ENCODE measurements at regions not wholly inside any gene's neighbourhood (a gene's known extent, or its start where the extent isn't known, plus 50 kb on each side); places are given as distances from the start of the nearest gene placed in this dataset.

- H4K20me1 ChIP-seq (ENCODE audit: low read depth, low read length): no peaks in the 10 kb centered on the region
- H3K36me3 ChIP-seq (ENCODE audit: low read length): no peaks in the 10 kb centered on the region
- H2AFZ ChIP-seq (ENCODE audit: low read depth, low read length, severe bottlenecking): no peak overlapping the region
- no peak overlapping the region for H3K27ac ChIP-seq (ENCODE audit: low read depth, low read length)
- H3F3A ChIP-seq (ENCODE audit: insufficient read depth): no peaks in the 10 kb centered on the region
- no peaks in the 10 kb centered on the region for H3K9me3 ChIP-seq (ENCODE audit: insufficient read depth, low read length)
- no peaks in the 10 kb centered on the region for H3K9me2 ChIP-seq (replicated peaks; ENCODE audit: insufficient read depth, low read length)
- no peak overlapping the region for H3K4me3 ChIP-seq (ENCODE audit: insufficient read depth, low read length, poor library complexity, severe bottlenecking)
- H3K4me2 ChIP-seq (ENCODE audit: low read depth, low read length, poor library complexity, severe bottlenecking): no peak overlapping the region
- H3K79me2 ChIP-seq (ENCODE audit: insufficient read depth, low read length): no peaks in the 10 kb centered on the region
- no peak for TF ChIP-seq CTCF (IDR thresholded peaks at IDR 0.05; ENCODE audit: insufficient read depth, low read length, poor library complexity, severe bottlenecking)
- no peak overlapping the region for H3K9ac ChIP-seq (ENCODE audit: low read length)
- no peaks in the 10 kb centered on the region for H3K27me3 ChIP-seq (ENCODE audit: low read length)
Measured at GRCh38 chr7:41037691-41038090, 665.2 kb downstream of the INHBA start.

- H3K27ac ChIP-seq (ENCODE audit: low read depth, low read length): no peak overlapping the region
- no peaks in the 10 kb centered on the region for H3K36me3 ChIP-seq (ENCODE audit: low read length)
- H3K9ac ChIP-seq (ENCODE audit: low read length): no peak overlapping the region
- TF ChIP-seq EZH2phosphoT487 (conservative IDR thresholded peaks at IDR 0.05; ENCODE audit: low read length) (no peak), CTCF (IDR thresholded peaks at IDR 0.05; ENCODE audit: insufficient read depth, low read length, poor library complexity, severe bottlenecking) (no peak)
- no peaks in the 10 kb centered on the region for H4K20me1 ChIP-seq (ENCODE audit: low read depth, low read length)
- H3K9me2 ChIP-seq (replicated peaks; ENCODE audit: insufficient read depth, low read length): no peaks in the 10 kb centered on the region
- no peaks in the 10 kb centered on the region for H3K79me2 ChIP-seq (ENCODE audit: insufficient read depth, low read length)
- no peaks in the 10 kb centered on the region for H3F3A ChIP-seq (ENCODE audit: insufficient read depth)
- no peak overlapping the region for H3K4me3 ChIP-seq (ENCODE audit: insufficient read depth, low read length, poor library complexity, severe bottlenecking)
- no peaks in the 10 kb centered on the region for H3K27me3 ChIP-seq (ENCODE audit: low read length)
- H2AFZ ChIP-seq (ENCODE audit: low read depth, low read length, severe bottlenecking): peak overlapping the region; percentile 8
- no peaks in the 10 kb centered on the region for H3K9me3 ChIP-seq (ENCODE audit: insufficient read depth, low read length)
- no peak overlapping the region for H3K4me2 ChIP-seq (ENCODE audit: low read depth, low read length, poor library complexity, severe bottlenecking)
Measured at GRCh38 chr7:41035794-41036193, 667.1 kb downstream of the INHBA start.

GRCh38 chr7:41033500-41033899 lies 669.4 kb downstream of the INHBA start:
- H3K4me3 ChIP-seq (ENCODE audit: insufficient read depth, low read length, poor library complexity, severe bottlenecking): no peak overlapping the region
- TF ChIP-seq EZH2phosphoT487 (conservative IDR thresholded peaks at IDR 0.05; ENCODE audit: low read length) (no peak), CTCF (IDR thresholded peaks at IDR 0.05; ENCODE audit: insufficient read depth, low read length, poor library complexity, severe bottlenecking) (no peak)
- H3K4me2 ChIP-seq (ENCODE audit: low read depth, low read length, poor library complexity, severe bottlenecking): no peak overlapping the region
- H3K79me2 ChIP-seq (ENCODE audit: insufficient read depth, low read length): no peaks in the 10 kb centered on the region
- no peak overlapping the region for H3K27ac ChIP-seq (ENCODE audit: low read depth, low read length)
- H3K27me3 ChIP-seq (ENCODE audit: low read length): no peaks in the 10 kb centered on the region
- H4K20me1 ChIP-seq (ENCODE audit: low read depth, low read length): no peaks in the 10 kb centered on the region
- H3K9me3 ChIP-seq (ENCODE audit: insufficient read depth, low read length): no peaks in the 10 kb centered on the region
- no peak overlapping the region for H2AFZ ChIP-seq (ENCODE audit: low read depth, low read length, severe bottlenecking)
- no peaks in the 10 kb centered on the region for H3F3A ChIP-seq (ENCODE audit: insufficient read depth)
- no peaks in the 10 kb centered on the region for H3K36me3 ChIP-seq (ENCODE audit: low read length)
- no peaks in the 10 kb centered on the region for H3K9me2 ChIP-seq (replicated peaks; ENCODE audit: insufficient read depth, low read length)
- no peak overlapping the region for H3K9ac ChIP-seq (ENCODE audit: low read length)

- TF ChIP-seq EZH2phosphoT487 (conservative IDR thresholded peaks at IDR 0.05; ENCODE audit: low read length): no peak
- TF ChIP-seq CTCF (IDR thresholded peaks at IDR 0.05; ENCODE audit: insufficient read depth, low read length, poor library complexity, severe bottlenecking): no peak
- Histone ChIP-seq H4K20me1 (ENCODE audit: low read depth, low read length) (no peaks in the 10 kb centered on the region), H3K9me2 (replicated peaks; ENCODE audit: insufficient read depth, low read length) (no peaks in the 10 kb centered on the region), H3K4me2 (ENCODE audit: low read depth, low read length, poor library complexity, severe bottlenecking) (no peak overlapping the region), H3K27ac (ENCODE audit: low read depth, low read length) (no peak overlapping the region), H3K9me3 (ENCODE audit: insufficient read depth, low read length) (no peaks in the 10 kb centered on the region), H2AFZ (ENCODE audit: low read depth, low read length, severe bottlenecking) (no peak overlapping the region), H3F3A (ENCODE audit: insufficient read depth) (no peaks in the 10 kb centered on the region), H3K9ac (ENCODE audit: low read length) (no peak overlapping the region), H3K27me3 (ENCODE audit: low read length) (no peaks in the 10 kb centered on the region), H3K4me3 (ENCODE audit: insufficient read depth, low read length, poor library complexity, severe bottlenecking) (no peak overlapping the region), H3K79me2 (ENCODE audit: insufficient read depth, low read length) (no peaks in the 10 kb centered on the region), H3K36me3 (ENCODE audit: low read length) (no peaks in the 10 kb centered on the region)
Measured at GRCh38 chr7:41030673-41031072, 672.2 kb downstream of the INHBA start.

Data from SU-DHL-6 (cell line).